ENCODE measurements at regions not wholly inside any gene's neighbourhood (a gene's known extent, or its start where the extent isn't known, plus 50 kb on each side); places are given as distances from the start of the nearest gene placed in this dataset.

DNA sequence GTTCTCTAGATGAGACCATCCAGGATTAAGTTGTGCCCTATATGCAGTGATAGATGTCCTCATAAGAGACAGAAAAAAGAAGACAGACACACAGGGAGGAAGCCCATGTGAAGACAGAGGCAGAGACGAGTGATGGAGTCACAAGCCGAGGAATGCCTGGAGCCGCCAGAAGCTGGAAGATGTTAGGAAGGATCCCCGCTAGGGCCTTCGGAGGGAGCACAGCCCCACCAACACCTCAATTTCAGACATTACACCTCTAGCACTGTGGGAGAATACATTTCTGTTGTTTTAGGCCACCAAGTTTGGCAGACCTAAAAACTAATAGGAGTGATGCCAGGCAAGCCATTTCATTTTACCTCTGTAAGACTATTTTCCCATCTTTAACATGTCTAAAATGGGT, 458.5 kb downstream of the MED13L start:
- DNase-seq (ENCODE audit: low read depth): no peak
- TF ChIP-seq CTCF (IDR thresholded peaks at IDR 0.05; ENCODE audit: control insufficient read depth, extremely low read depth, insufficient read depth): no peak
- no peak overlapping the region for H3K4me3 ChIP-seq (ENCODE audit: low read depth, low read length)

DNA sequence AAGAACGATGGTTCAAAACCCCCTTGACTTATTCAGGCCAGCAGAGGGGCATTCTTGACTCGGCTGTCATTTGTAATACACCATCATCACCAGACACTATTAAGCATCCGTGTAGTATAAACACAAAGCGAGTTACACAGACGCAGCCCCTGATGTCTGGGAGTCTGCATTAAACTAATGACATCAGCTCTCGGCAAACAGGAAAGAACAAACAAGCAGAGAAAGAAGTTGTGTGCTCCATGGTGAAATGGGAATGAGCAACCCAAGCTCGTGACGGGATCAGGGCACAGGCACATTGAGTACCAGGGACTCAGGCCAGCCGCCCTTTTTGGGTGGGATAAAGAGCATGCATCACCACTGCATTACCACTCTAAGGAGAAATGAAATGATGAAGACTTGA, 460.1 kb downstream of the MED13L start:
- DNase-seq (ENCODE audit: low read depth): peak; percentile 87
- no peak for TF ChIP-seq CTCF (IDR thresholded peaks at IDR 0.05; ENCODE audit: control insufficient read depth, extremely low read depth, insufficient read depth)
- H3K4me3 ChIP-seq (ENCODE audit: low read depth, low read length): no peak overlapping the region

DNA sequence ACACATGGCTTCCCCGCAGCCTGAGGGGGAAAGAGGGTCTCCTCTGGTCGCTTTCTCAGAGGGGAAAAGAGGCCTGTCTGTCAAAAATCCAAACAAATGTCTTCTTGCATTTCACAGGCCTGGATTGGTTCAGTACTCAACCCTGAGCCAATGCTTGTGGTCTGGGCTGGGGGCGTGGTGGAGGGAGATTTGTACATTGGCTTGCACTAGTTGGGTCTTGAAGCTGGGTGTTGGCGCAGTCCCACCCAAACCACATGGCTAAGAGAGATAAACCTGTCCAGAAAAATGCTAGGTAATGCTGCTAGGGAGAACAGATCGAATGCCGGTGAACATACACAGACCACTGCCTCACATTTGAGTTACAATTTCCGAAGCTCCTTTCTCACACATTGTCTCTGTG, 461.6 kb downstream of the MED13L start:
- no peak for TF ChIP-seq CTCF (IDR thresholded peaks at IDR 0.05; ENCODE audit: control insufficient read depth, extremely low read depth, insufficient read depth)
- H3K4me3 ChIP-seq (ENCODE audit: low read depth, low read length): no peak overlapping the region
- DNase-seq (ENCODE audit: low read depth): no peak

DNA sequence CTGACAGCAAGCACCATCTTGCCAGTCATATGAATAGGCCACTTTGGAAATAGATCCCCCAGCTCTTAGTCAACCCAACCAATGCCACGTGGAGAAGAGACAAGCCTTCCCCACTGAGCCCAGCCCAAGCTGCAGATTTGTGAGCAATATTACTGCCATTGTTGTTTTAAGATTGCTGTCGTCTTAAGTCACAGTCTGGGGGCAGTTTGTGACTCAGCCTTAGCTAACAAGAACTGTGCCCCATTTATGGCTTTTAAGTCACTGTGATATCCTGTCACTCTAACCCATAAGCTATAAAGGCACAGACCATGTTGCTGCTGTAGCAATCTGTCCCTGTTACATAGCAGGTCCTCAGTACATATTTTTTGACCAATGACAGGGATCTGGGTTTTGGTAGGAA, 464.2 kb downstream of the MED13L start:
- no peak overlapping the region for H3K4me3 ChIP-seq (ENCODE audit: low read depth, low read length)
- TF ChIP-seq CTCF (IDR thresholded peaks at IDR 0.05; ENCODE audit: control insufficient read depth, extremely low read depth, insufficient read depth): no peak
- DNase-seq (ENCODE audit: low read depth): no peak

GRCh38 chr12:115811929-115812328, 465.6 kb downstream of the MED13L start:
- no peak for DNase-seq (ENCODE audit: low read depth)
- no peak overlapping the region for H3K4me3 ChIP-seq (ENCODE audit: low read depth, low read length)
- TF ChIP-seq CTCF (IDR thresholded peaks at IDR 0.05; ENCODE audit: control insufficient read depth, extremely low read depth, insufficient read depth): no peak

DNA sequence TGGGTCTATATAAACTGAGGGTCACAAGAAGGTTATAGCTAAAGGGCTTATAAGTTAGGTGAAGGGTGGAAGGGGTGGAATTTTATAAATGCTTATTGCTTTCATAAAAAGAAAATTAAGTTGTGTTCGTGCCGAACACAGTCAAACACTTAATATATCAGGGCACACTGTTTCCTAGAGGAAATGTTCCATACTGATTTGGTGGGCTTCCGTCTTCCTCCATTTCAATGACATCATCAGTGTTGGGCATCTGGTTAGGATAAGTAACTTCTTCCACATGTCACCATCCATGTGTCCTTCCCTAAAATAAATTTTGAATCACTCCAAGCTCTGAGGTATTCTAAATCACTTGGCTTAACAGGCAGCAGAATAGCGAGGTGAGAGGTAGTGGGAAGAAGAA, 466.4 kb downstream of the MED13L start:
- TF ChIP-seq CTCF (IDR thresholded peaks at IDR 0.05; ENCODE audit: control insufficient read depth, extremely low read depth, insufficient read depth): no peak
- DNase-seq (ENCODE audit: low read depth): no peak
- H3K4me3 ChIP-seq (ENCODE audit: low read depth, low read length): no peak overlapping the region

DNA sequence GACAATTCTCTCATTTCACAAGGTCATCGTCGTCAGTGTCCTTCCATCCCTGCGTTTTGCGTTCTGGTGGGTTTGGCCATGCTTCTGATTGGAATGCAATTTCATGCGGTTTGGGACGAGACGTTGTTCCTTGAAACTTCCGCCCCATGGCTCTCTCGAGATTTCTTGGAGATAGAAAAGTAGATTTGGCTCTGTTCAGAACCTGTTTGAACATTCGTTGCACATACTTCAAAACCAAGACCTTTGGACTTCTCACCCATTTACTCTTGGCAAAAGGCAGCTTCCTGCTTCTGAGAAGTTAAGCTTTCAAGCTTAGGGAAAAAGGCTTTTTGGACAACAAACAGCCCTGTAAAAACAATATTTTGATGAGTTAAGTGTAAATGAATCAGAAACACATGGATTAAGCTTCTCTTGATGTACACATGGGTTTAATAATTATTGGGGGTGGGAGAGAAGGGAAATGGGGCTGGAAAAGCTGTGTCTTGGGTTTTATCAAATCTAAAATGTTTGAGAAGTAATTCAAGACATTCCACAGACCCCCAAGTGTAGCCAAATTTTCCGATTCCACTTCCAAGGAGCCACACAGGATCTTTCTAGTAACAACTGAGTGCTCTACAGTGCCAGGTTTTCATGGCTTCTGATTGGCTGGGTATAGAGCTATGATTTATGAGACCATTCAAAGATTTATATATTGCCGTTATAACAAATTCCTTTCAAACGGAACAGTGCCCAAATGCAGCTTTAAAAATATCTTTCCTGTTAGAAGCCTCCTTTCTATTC, 467.2 kb downstream of the MED13L start:
- DNase-seq (ENCODE audit: low read depth): no peak
- no peak for TF ChIP-seq CTCF (IDR thresholded peaks at IDR 0.05; ENCODE audit: control insufficient read depth, extremely low read depth, insufficient read depth)
- H3K4me3 ChIP-seq (ENCODE audit: low read depth, low read length): no peak overlapping the region
